Tibial nerve (tissue), 4 donors: ENCODE measurements at regions not wholly inside any gene's neighbourhood (a gene's known extent, or its start where the extent isn't known, plus 50 kb on each side); places are given as distances from the start of the nearest gene placed in this dataset.

Experiments
- DNase-seq, 2 donors: peaks; one replicate each; pipeline ENCODE4 v3.0.0-alpha.2; 2019; ENCODE audit warnings: low spot score in 2 of 2
- H3K27ac ChIP-seq, 4 donors: fragments of 200-600 bp; sonication (generic) in 3 of 4; one replicate each; pipeline ENCODE4 v1.5.1; 2017 to 2019; ENCODE audit warnings: mild to moderate bottlenecking in 1 of 4
- H3K27me3 ChIP-seq, 2 donors: fragments of 200-600 bp; sonication (generic) in 1 of 2; one replicate each; pipeline versions ENCODE4 v1.5.1 to v1.6.0; 2017 to 2019
- H3K36me3 ChIP-seq, 3 donors: fragments of 200-600 bp; sonication (generic); one replicate each; pipeline ENCODE4 v1.5.1; 2018 to 2019
- H3K4me1 ChIP-seq, 4 donors: fragments of 200-600 bp; sonication (generic) in 3 of 4; one replicate each; pipeline ENCODE4 v1.5.1; 2017 to 2019
- H3K4me3 ChIP-seq, 4 donors: fragments of 200-600 bp; sonication (generic) in 3 of 4; one replicate each; pipeline ENCODE4 v1.5.1; 2017 to 2019; ENCODE audit warnings: mild to moderate bottlenecking in 1 of 4, moderate library complexity in 1 of 4
- H3K9me3 ChIP-seq, 4 donors: fragments of 200-600 bp; sonication (generic) in 3 of 4; one replicate each; pipeline ENCODE4 v1.5.1; 2017 to 2019
- EP300 ChIP-seq, 2 donors: sonication (generic); formaldehyde crosslinking; IDR thresholded peaks; one replicate each; pipeline ENCODE4 v1.6.1; 2017; ENCODE audit warnings: antibody characterized with exemption in 2 of 2, mild to moderate bottlenecking in 1 of 2
- POLR2A ChIP-seq, 2 donors: fragments of 450-650 bp; IDR thresholded peaks; one replicate each; pipeline ENCODE4 v1.6.1; 2017; ENCODE audit warnings: antibody characterized with exemption in 2 of 2, mild to moderate bottlenecking in 2 of 2, moderate library complexity in 2 of 2
- WGBS, 2 donors: methylation state at CpG; one replicate each; pipeline ENCODE4 v1.1.5; 2018; 5-methylcytosine and 5-hydroxymethylcytosine counted together
- TF ChIP-seq, protein P1 (sequence below), 5 experiments: fragments of 200-600 bp in 3 of 5; fragments of 450-650 bp in 2 of 5; sonication (generic) in 3 of 5; IDR thresholded peaks; one replicate each; pipeline ENCODE4 v1.5.1; 2016 to 2019; ENCODE audit warnings: antibody characterized with exemption in 5 of 5, mild to moderate bottlenecking in 3 of 5, moderate library complexity in 2 of 5

- H3K4me1 ChIP-seq, result no peaks in the 10 kb centered on the region
- peaks cover 0 to 21% (median 4%) of the 10 kb centered on the region in 4 donors for H3K9me3 ChIP-seq
- WGBS, 2 donors, result 58 to 72% methylated on average over 2 of the region's 2 CpGs
- TF ChIP-seq POLR2A (IDR thresholded peaks at IDR 0.05) (no peak), EP300 (IDR thresholded peaks at IDR 0.05) (no peak)
- TF ChIP-seq, protein P1, sequence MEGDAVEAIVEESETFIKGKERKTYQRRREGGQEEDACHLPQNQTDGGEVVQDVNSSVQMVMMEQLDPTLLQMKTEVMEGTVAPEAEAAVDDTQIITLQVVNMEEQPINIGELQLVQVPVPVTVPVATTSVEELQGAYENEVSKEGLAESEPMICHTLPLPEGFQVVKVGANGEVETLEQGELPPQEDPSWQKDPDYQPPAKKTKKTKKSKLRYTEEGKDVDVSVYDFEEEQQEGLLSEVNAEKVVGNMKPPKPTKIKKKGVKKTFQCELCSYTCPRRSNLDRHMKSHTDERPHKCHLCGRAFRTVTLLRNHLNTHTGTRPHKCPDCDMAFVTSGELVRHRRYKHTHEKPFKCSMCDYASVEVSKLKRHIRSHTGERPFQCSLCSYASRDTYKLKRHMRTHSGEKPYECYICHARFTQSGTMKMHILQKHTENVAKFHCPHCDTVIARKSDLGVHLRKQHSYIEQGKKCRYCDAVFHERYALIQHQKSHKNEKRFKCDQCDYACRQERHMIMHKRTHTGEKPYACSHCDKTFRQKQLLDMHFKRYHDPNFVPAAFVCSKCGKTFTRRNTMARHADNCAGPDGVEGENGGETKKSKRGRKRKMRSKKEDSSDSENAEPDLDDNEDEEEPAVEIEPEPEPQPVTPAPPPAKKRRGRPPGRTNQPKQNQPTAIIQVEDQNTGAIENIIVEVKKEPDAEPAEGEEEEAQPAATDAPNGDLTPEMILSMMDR (IDR thresholded peaks at IDR 0.05), result no peak
- H3K36me3 ChIP-seq, result no peaks in the 10 kb centered on the region
- no peaks in the 10 kb centered on the region for H3K27me3 ChIP-seq
- H3K27ac ChIP-seq, result no peak overlapping the region
- DNase-seq, result no peak
- no peak overlapping the region for H3K4me3 ChIP-seq
Measured at GRCh38 chr1:96191165-96191564, 530.4 kb upstream of the PTBP2 start.

- H3K4me3 ChIP-seq, result no peak overlapping the region
- no peaks in the 10 kb centered on the region for H3K36me3 ChIP-seq
- no peaks in the 10 kb centered on the region for H3K9me3 ChIP-seq
- no peak for DNase-seq
- H3K4me1 ChIP-seq, result no peaks in the 10 kb centered on the region
- TF ChIP-seq POLR2A (IDR thresholded peaks at IDR 0.05) (no peak), EP300 (IDR thresholded peaks at IDR 0.05) (no peak)
- TF ChIP-seq, protein P1 (IDR thresholded peaks at IDR 0.05), result no peak
- H3K27me3 ChIP-seq, result no peaks in the 10 kb centered on the region
- H3K27ac ChIP-seq, result no peak overlapping the region
- WGBS, 2 donors, result 60 to 77% methylated on average over 2 of the region's 2 CpGs
Measured at GRCh38 chr1:96206451-96206850, 515.1 kb upstream of the PTBP2 start.

DNA sequence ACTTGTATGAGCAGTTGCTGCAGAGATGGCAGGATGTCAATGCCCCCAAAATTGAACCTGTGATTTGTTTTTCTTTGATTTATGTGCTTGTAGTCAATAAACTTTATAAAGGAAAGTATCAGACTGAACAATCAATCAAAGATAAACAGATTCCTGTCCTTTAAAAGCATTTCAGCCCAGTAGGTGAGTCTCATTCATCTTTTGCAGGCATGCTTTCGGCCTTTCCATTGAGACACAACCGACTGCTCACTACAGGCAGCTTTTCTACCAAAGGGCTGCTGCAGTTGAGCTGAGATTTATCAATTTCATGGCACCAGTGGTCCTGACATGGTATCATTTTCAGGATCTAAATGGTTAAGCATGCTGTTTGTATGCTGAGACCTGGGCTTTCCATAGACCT, 513.6 kb upstream of the PTBP2 start:
- no peak for DNase-seq
- TF ChIP-seq EP300 (IDR thresholded peaks at IDR 0.05), result no peak
- Histone ChIP-seq H3K4me1 (no peaks in the 10 kb centered on the region), H3K4me3 (no peak overlapping the region), H3K9me3 (no peaks in the 10 kb centered on the region), H3K27ac (no peak overlapping the region), H3K36me3 (no peaks in the 10 kb centered on the region), H3K27me3 (no peaks in the 10 kb centered on the region)
- WGBS, 2 donors, result 90 to 92% methylated on average over 2 of the region's 2 CpGs

- Histone ChIP-seq H3K36me3 (no peaks in the 10 kb centered on the region), H3K9me3 (no peaks in the 10 kb centered on the region), H3K27ac (no peak overlapping the region), H3K27me3 (no peaks in the 10 kb centered on the region), H3K4me1 (no peaks in the 10 kb centered on the region), H3K4me3 (no peak overlapping the region)
- DNase-seq, result no peak
- TF ChIP-seq EP300 (IDR thresholded peaks at IDR 0.05), result no peak
- WGBS, 2 donors, result 95 to 99% methylated on average over 4 of the region's 4 CpGs
Measured at GRCh38 chr1:96208428-96208827, 513.2 kb upstream of the PTBP2 start.

- TF ChIP-seq EP300 (IDR thresholded peaks at IDR 0.05), result no peak
- no peak for TF ChIP-seq POLR2A (IDR thresholded peaks at IDR 0.05)
- TF ChIP-seq, protein P1 (IDR thresholded peaks at IDR 0.05), result no peak
Measured at GRCh38 chr1:96210054-96210453, 511.5 kb upstream of the PTBP2 start.

GRCh38 chr1:96211202-96211601, 510.4 kb upstream of the PTBP2 start:
- TF ChIP-seq, protein P1 (IDR thresholded peaks at IDR 0.05), result no peak
- TF ChIP-seq POLR2A (IDR thresholded peaks at IDR 0.05), result no peak
- no peak for TF ChIP-seq EP300 (IDR thresholded peaks at IDR 0.05)
- H3K4me3 ChIP-seq, result no peak overlapping the region
- H3K27ac ChIP-seq, result no peak overlapping the region
- H3K36me3 ChIP-seq, result no peaks in the 10 kb centered on the region
- WGBS, 2 donors, result 77 to 84% methylated on average over 2 of the region's 2 CpGs
- no peaks in the 10 kb centered on the region for H3K4me1 ChIP-seq
- DNase-seq, result no peak
- H3K9me3 ChIP-seq, result no peaks in the 10 kb centered on the region
- H3K27me3 ChIP-seq, result no peaks in the 10 kb centered on the region

More at GRCh38 chr1:96210054-96210453, 511.5 kb upstream of the PTBP2 start:
- no peak overlapping the region for H3K27ac ChIP-seq
- WGBS, 2 donors, result 77 to 82% methylated on average over 4 of the region's 4 CpGs
- no peaks in the 10 kb centered on the region for H3K27me3 ChIP-seq
- H3K4me1 ChIP-seq, result no peaks in the 10 kb centered on the region
- no peaks in the 10 kb centered on the region for H3K36me3 ChIP-seq
- H3K4me3 ChIP-seq, result no peak overlapping the region
- no peaks in the 10 kb centered on the region for H3K9me3 ChIP-seq
- DNase-seq, result no peak
